K562 (cell line): ENCODE measurements at regions not wholly inside any gene's neighbourhood (a gene's known extent, or its start where the extent isn't known, plus 50 kb on each side); places are given as distances from the start of the nearest gene placed in this dataset.

Experiments used
- GTF2E2 ChIP-seq: fragments of 200-800 bp; sonication (Bioruptor generic); IDR thresholded peaks from 2 replicates; pipeline ENCODE4 v1.6.1; 2016; ENCODE audit warnings: missing genetic modification characterization, missing compliant biosample characterization
- SIX5 ChIP-seq, 2 experiments: IDR thresholded peaks; 2 replicates each; pipeline ENCODE4 v1.6.1; 2011; ENCODE audit warnings: low read length in 2 of 2, borderline replicate concordance in 1 of 2, low read depth in 1 of 2, mild to moderate bottlenecking in 1 of 2, moderate library complexity in 1 of 2; ENCODE audit not compliant: insufficient read depth in 1 of 2
- SMARCB1 ChIP-seq: IDR thresholded peaks from 2 replicates; pipeline ENCODE4 v1.6.1; 2011; ENCODE audit warnings: improper control_type of control experiment, low read depth; ENCODE audit not compliant: insufficient read length
- ZNF12 ChIP-seq: sonication (generic); formaldehyde crosslinking; IDR thresholded peaks from 2 replicates; pipeline ENCODE4 v1.4.0; 2020; ENCODE audit warnings: mild to moderate bottlenecking, missing genetic modification reagents
- TF ChIP-seq, protein P1 (sequence below): sonication (generic); formaldehyde crosslinking; IDR thresholded peaks from 2 replicates; pipeline ENCODE4 v1.8.1; 2023; ENCODE audit warnings: missing genetic modification reagents, mild to moderate bottlenecking, borderline replicate concordance
- TF ChIP-seq, protein P2 (sequence below): sonication (generic); formaldehyde crosslinking; IDR thresholded peaks from 2 replicates; pipeline ENCODE4 v1.8.0; 2022; ENCODE audit warnings: mild to moderate bottlenecking, low read depth, missing genetic modification reagents

- TF ChIP-seq SMARCB1 = no peak
- TF ChIP-seq, protein P1, sequence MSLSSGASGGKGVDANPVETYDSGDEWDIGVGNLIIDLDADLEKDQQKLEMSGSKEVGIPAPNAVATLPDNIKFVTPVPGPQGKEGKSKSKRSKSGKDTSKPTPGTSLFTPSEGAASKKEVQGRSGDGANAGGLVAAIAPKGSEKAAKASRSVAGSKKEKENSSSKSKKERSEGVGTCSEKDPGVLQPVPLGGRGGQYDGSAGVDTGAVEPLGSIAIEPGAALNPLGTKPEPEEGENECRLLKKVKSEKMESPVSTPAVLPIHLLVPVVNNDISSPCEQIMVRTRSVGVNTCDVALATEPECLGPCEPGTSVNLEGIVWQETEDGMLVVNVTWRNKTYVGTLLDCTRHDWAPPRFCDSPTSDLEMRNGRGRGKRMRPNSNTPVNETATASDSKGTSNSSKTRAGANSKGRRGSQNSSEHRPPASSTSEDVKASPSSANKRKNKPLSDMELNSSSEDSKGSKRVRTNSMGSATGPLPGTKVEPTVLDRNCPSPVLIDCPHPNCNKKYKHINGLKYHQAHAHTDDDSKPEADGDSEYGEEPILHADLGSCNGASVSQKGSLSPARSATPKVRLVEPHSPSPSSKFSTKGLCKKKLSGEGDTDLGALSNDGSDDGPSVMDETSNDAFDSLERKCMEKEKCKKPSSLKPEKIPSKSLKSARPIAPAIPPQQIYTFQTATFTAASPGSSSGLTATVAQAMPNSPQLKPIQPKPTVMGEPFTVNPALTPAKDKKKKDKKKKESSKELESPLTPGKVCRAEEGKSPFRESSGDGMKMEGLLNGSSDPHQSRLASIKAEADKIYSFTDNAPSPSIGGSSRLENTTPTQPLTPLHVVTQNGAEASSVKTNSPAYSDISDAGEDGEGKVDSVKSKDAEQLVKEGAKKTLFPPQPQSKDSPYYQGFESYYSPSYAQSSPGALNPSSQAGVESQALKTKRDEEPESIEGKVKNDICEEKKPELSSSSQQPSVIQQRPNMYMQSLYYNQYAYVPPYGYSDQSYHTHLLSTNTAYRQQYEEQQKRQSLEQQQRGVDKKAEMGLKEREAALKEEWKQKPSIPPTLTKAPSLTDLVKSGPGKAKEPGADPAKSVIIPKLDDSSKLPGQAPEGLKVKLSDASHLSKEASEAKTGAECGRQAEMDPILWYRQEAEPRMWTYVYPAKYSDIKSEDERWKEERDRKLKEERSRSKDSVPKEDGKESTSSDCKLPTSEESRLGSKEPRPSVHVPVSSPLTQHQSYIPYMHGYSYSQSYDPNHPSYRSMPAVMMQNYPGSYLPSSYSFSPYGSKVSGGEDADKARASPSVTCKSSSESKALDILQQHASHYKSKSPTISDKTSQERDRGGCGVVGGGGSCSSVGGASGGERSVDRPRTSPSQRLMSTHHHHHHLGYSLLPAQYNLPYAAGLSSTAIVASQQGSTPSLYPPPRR (CRISPR knock-in tag) = no peak
- no peak for TF ChIP-seq GTF2E2
- TF ChIP-seq, protein P2, sequence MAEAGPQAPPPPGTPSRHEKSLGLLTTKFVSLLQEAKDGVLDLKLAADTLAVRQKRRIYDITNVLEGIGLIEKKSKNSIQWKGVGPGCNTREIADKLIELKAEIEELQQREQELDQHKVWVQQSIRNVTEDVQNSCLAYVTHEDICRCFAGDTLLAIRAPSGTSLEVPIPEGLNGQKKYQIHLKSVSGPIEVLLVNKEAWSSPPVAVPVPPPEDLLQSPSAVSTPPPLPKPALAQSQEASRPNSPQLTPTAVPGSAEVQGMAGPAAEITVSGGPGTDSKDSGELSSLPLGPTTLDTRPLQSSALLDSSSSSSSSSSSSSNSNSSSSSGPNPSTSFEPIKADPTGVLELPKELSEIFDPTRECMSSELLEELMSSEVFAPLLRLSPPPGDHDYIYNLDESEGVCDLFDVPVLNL (CRISPR knock-in tag) = no peak
- no peak for TF ChIP-seq SIX5 (IDR thresholded peaks at IDR 0.05; ENCODE audit: borderline replicate concordance in 1 of 2, insufficient read depth in 1 of 2, low read depth in 1 of 2, low read length in 2 of 2)
- TF ChIP-seq ZNF12 (CRISPR knock-in tag) = no peak
Measured at GRCh38 chr3:43971486-43971885, 270.2 kb upstream of the TOPAZ1 start (continued).
